ENCODE measurements at regions not wholly inside any gene's neighbourhood (a gene's known extent, or its start where the extent isn't known, plus 50 kb on each side); places are given as distances from the start of the nearest gene placed in this dataset.
"Not testable (repeated sequence)": the region's sequence is repeated elsewhere in the genome, so short reads cannot be mapped to it uniquely, and the experiment has no call there.

- no peaks in the 10 kb centered on the region for H3K36me3 ChIP-seq (ENCODE audit: control insufficient read depth, insufficient read depth, low read length)
- no peak overlapping the region for H3K4me3 ChIP-seq (replicated peaks; ENCODE audit: low read depth, low read length)
- no peak for DNase-seq (ENCODE audit: extremely low read depth, insufficient read length)
- no peaks in the 10 kb centered on the region for H3K27me3 ChIP-seq (replicated peaks; ENCODE audit: control insufficient read depth, insufficient read depth, low read length)
- no peak for TF ChIP-seq CTCF (IDR thresholded peaks at IDR 0.05; ENCODE audit: insufficient read depth, low read length, poor library complexity, severe bottlenecking)
Observed at GRCh38 chr13:110984798-110985197, 69.9 kb upstream of the ANKRD10 start.

- H3K27me3 ChIP-seq (replicated peaks; ENCODE audit: control insufficient read depth, insufficient read depth, low read length), result no peaks in the 10 kb centered on the region
- no peak overlapping the region for H3K4me3 ChIP-seq (replicated peaks; ENCODE audit: low read depth, low read length)
- no peak for DNase-seq (ENCODE audit: extremely low read depth, insufficient read length)
- no peaks in the 10 kb centered on the region for H3K36me3 ChIP-seq (ENCODE audit: control insufficient read depth, insufficient read depth, low read length)
- TF ChIP-seq CTCF (IDR thresholded peaks at IDR 0.05; ENCODE audit: insufficient read depth, low read length, poor library complexity, severe bottlenecking), result no peak
Observed at GRCh38 chr13:110984381-110984780, 69.5 kb upstream of the ANKRD10 start.

GRCh38 chr13:110983241-110983640 lies 68.4 kb upstream of the ANKRD10 start:
- no peaks in the 10 kb centered on the region for H3K36me3 ChIP-seq (ENCODE audit: control insufficient read depth, insufficient read depth, low read length)
- no peak for TF ChIP-seq CTCF (IDR thresholded peaks at IDR 0.05; ENCODE audit: insufficient read depth, low read length, poor library complexity, severe bottlenecking)
- H3K4me3 ChIP-seq (replicated peaks; ENCODE audit: low read depth, low read length), result no peak overlapping the region
- H3K27me3 ChIP-seq (replicated peaks; ENCODE audit: control insufficient read depth, insufficient read depth, low read length), result no peaks in the 10 kb centered on the region
- DNase-seq (ENCODE audit: extremely low read depth, insufficient read length), result no peak

- Histone ChIP-seq H3K4me3 (replicated peaks; ENCODE audit: low read depth, low read length) (no peak overlapping the region), H3K27me3 (replicated peaks; ENCODE audit: control insufficient read depth, insufficient read depth, low read length) (no peaks in the 10 kb centered on the region), H3K36me3 (ENCODE audit: control insufficient read depth, insufficient read depth, low read length) (no peaks in the 10 kb centered on the region)
- TF ChIP-seq CTCF (IDR thresholded peaks at IDR 0.05; ENCODE audit: insufficient read depth, low read length, poor library complexity, severe bottlenecking), result no peak
- no peak for DNase-seq (ENCODE audit: extremely low read depth, insufficient read length)
Observed at GRCh38 chr13:110981379-110981778, 66.5 kb upstream of the ANKRD10 start.

- TF ChIP-seq CTCF (IDR thresholded peaks at IDR 0.05; ENCODE audit: insufficient read depth, low read length, poor library complexity, severe bottlenecking), result no peak
- H3K27me3 ChIP-seq (replicated peaks; ENCODE audit: control insufficient read depth, insufficient read depth, low read length), result no peaks in the 10 kb centered on the region
- DNase-seq (ENCODE audit: extremely low read depth, insufficient read length), result no peak
- no peak overlapping the region for H3K4me3 ChIP-seq (replicated peaks; ENCODE audit: low read depth, low read length)
- no peaks in the 10 kb centered on the region for H3K36me3 ChIP-seq (ENCODE audit: control insufficient read depth, insufficient read depth, low read length)
Observed at GRCh38 chr13:110980921-110981320, 66.1 kb upstream of the ANKRD10 start.

- DNase-seq (ENCODE audit: extremely low read depth, insufficient read length); H3K36me3 ChIP-seq (ENCODE audit: control insufficient read depth, insufficient read depth, low read length); H3K4me3 ChIP-seq (replicated peaks; ENCODE audit: low read depth, low read length); H3K27me3 ChIP-seq (replicated peaks; ENCODE audit: control insufficient read depth, insufficient read depth, low read length): not testable (repeated sequence)
Observed at GRCh38 chr13:110979149-110979548, 64.3 kb upstream of the ANKRD10 start.
